DMS114 treated with DMSO at 0.1 percent for 48 hours (cell line): ENCODE measurements at regions not wholly inside any gene's neighbourhood (a gene's known extent, or its start where the extent isn't known, plus 50 kb on each side); places are given as distances from the start of the nearest gene placed in this dataset.
"Not testable (repeated sequence)": the region's sequence is repeated elsewhere in the genome, so short reads cannot be mapped to it uniquely, and the experiment has no call there.

Experiments used
- DNase-seq: peaks from one replicate; lab custom pipeline; 2025; ENCODE audit not compliant: unreplicated experiment; lab: John Stamatoyannopoulos, UW

GRCh38 chr12:28973491-28973890 is 175.6 kb upstream of the FAR2 start:
- no peak for DNase-seq

- no peak for DNase-seq
Observed at GRCh38 chr12:28974166-28974565, 174.9 kb upstream of the FAR2 start.

- DNase-seq = no peak
Observed at GRCh38 chr12:28974883-28975282, 174.2 kb upstream of the FAR2 start.

- no peak for DNase-seq
Observed at GRCh38 chr12:28975564-28976340, 173.3 kb upstream of the FAR2 start.

GRCh38 chr12:28980436-28980835 is 168.6 kb upstream of the FAR2 start:
- DNase-seq = no peak

GRCh38 chr12:28987538-28988324 is 161.3 kb upstream of the FAR2 start:
- DNase-seq = no peak

GRCh38 chr12:28988325-28988704 is 160.8 kb upstream of the FAR2 start:
- no peak for DNase-seq

GRCh38 chr12:28991626-28992025 is 157.5 kb upstream of the FAR2 start:
- DNase-seq = no peak

GRCh38 chr12:28993720-28994119 is 155.4 kb upstream of the FAR2 start:
- no peak for DNase-seq

GRCh38 chr12:28994179-28994715 is 154.8 kb upstream of the FAR2 start:
- no peak for DNase-seq

GRCh38 chr12:28996688-28997087 is 152.4 kb upstream of the FAR2 start:
- DNase-seq = no peak

- DNase-seq = no peak
Observed at GRCh38 chr12:28998662-28999120, 150.4 kb upstream of the FAR2 start.

- DNase-seq = no peak
Observed at GRCh38 chr12:29004066-29004935, 144.8 kb upstream of the FAR2 start.

GRCh38 chr12:29004936-29005304 is 144.2 kb upstream of the FAR2 start:
- no peak for DNase-seq

GRCh38 chr12:29008786-29009185 is 140.3 kb upstream of the FAR2 start:
- no peak for DNase-seq

- DNase-seq = no peak
Observed at GRCh38 chr12:29012673-29013072, 136.4 kb upstream of the FAR2 start.

- DNase-seq = not testable (repeated sequence)
Observed at GRCh38 chr12:29017532-29017931, 131.5 kb upstream of the FAR2 start.

GRCh38 chr12:29023436-29024076 is 125.5 kb upstream of the FAR2 start:
- DNase-seq = no peak

GRCh38 chr12:29024117-29024516 is 125.0 kb upstream of the FAR2 start:
- no peak for DNase-seq

GRCh38 chr12:29025937-29026336 is 123.1 kb upstream of the FAR2 start:
- DNase-seq = no peak

GRCh38 chr12:29026419-29026818 is 122.7 kb upstream of the FAR2 start:
- DNase-seq = no peak
